SW 1271 (cell line): ENCODE measurements at regions not wholly inside any gene's neighbourhood (a gene's known extent, or its start where the extent isn't known, plus 50 kb on each side); places are given as distances from the start of the nearest gene placed in this dataset.

Experiments
- DNase-seq, 2 experiments: peaks; one replicate each; lab custom pipeline; 2025; lab: John Stamatoyannopoulos, UW

DNA sequence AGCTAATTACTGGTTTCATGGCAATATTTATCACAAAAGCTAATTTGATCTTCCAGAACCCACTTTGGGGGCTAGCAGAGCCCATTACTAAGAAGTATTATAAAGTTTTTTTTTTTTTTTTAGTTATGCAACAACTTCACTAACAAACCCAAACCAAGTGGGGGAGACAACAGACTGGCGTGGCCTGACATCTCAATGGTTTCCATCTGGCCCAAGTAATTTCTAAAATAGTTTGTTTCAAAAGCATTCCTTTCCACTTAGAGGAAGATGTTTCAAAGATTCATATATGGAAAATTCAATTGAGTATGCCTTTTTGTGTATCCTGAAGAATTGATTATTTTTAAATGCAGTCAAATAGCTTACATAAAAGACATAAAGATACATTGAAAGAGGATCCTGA is 367.1 kb downstream of the HRH4 start:
- DNase-seq, result no peak

DNA sequence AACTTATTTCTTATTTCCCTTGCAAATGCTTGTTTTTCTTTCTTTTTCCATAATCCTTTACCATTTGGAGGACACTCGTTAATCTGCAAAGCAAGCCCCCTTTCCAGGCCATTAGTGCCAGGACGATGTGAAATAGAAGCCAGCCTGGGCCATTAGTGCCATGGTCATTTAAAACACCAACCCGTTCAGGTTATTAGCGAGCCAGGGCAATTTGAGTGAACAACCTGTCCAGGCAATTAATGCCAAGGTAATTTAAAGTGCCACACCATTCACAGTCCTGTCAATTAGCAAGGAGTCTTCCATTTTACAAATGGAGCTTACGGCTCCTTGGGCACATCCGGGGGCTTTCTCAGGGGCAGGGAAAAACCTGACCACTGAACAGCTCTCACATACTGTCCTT is 370.6 kb downstream of the HRH4 start:
- DNase-seq, result no peak

DNA sequence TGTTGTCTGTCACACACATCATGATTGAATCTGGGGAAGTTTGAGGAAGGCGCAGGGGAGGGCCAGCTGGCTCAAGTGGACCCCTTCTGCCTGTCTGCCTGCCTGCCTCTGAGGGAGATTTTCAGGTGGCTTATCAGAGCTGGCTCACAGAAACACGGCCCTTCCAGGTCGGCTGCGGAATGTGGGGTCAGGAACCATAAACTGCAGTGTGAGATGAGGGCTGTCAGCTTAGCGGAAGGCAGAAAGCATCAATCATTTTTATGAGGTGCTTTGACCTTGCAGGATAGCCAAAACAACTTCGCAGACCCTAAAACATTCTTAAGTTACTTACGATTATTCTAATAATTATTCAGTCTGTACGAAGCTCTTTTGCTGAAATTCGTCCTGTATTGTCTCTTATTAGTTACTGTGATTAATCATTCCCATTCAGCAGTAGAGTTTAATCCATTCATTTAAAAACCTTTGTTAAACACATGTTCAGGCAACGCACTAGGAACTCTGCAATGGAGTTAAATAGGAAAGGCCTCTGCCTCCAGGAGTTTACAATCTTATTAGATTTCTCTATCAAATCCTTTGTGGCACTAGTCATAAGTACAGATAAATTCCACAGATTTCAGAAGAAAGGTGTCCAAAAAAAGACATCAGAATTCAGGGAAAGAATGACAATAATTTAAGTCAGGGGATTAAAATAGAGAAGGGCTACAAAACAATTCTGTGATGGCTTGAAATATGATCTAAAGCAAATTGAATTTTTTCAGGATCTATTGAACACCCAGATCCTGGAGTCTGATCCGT is 371.6 kb downstream of the HRH4 start:
- no peak for DNase-seq

DNA sequence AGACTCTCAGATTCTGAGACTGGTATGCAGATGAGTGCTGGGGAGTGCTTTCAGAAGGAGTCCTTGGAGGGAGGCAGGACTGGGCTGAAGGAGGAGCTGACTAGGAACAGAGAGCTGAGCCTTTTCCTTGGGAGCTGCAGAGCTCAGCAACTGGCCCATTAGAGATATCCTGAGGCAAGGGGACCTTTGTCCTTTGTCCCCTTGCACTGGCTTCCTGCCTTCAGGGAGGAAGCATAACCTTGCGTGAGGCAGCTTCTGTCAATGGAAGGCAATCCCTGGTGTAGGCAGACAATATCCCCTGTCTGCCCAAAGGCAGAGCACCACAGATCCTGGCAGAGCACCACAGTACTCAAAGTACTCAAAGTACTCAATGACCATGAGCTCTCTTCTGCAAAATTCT is 375.3 kb downstream of the HRH4 start:
- no peak for DNase-seq

DNA sequence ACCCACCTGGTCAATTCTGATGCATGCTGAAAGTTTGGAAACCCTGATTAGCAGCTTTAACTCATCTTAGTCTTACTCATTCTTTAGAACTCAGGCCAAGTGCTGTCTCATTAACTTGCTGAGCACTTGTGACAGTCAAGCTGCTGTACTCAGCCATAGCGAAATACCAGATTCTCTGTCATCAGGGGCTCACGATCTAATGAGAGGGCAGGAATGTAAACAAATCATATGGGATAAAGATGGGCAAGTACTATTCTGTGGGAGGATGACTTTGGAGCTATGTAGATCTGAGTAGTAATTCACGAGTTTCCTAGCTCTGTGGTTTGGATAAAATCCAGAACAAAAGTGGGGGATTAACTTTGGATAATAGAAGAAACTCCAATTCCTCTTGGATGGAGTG is 376.6 kb downstream of the HRH4 start:
- DNase-seq, result no peak

DNA sequence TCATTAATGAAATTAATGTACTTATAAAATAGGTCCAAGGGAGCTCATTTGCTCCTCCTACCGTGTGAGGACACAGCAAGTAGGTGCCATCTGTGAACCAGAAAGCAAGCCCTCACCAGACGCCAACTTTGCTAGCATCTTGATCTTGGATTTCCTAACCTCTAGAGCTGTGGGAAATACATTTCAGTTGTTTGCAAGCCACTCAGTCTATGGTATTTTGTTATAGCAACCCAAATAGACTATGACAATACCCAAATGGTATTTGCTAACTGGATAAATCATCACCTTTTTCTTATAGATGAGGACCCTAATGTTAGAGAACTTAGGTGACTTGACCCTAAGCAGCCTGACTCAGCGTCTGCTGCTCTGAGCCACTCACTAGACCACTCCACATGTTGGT is 379.6 kb downstream of the HRH4 start:
- no peak for DNase-seq

DNA sequence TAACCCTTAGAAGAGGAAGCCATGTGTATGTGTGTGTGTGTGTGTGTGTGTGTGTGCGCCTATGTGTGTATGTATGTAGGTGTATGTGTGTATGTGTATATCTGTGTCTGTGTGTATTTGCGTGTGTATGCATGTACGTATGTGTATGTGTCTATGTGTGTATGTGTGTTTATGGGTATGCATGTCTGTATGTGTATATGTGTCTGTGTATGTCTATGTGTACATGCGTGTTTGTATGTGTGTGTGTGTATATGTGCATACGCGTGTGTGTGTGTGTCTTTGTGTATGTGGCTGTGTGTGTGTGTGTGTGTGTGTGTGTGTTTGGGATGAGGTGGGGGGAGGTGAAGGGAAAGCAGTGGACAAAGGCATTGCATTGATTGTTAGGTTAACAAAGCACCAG is 380.2 kb downstream of the HRH4 start:
- no peak for DNase-seq

DNA sequence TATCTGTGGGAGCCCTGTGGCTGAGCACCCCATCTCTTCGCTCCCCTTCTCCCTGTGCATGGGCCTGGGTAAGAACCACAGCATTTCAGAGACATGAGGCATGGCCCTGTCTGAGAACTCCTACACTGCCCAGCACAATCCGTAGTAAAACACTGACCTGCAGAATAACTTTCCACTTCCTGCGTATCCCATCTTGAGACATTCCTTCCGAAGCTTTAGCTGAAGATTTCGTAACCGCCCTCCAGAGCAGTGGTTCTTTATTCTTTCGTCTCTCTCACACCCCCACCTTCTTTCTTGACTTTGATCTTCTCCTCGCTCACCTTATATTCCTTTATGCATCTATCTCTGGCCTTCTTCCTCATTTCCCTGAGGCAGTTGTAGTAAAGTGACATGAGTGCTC is 381.1 kb downstream of the HRH4 start:
- no peak for DNase-seq

DNA sequence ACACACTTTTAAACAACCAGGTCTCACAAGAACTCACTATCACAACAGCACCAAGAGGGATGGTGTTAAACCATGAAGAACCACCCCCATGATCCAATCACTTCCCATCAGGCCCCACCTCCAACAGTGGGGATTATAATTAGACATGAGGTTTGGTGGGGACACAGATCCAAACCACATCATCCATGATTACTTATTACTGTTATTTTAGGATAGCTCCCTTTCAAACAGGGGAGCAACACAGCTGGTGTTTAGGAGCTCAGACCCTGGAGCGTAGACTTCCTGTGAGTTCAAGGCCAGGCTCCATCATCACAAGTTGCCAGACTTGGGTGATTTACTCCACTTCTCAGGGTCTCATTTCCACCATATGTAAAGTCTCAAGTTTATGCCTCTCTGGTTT is 382.7 kb downstream of the HRH4 start:
- no peak for DNase-seq

DNA sequence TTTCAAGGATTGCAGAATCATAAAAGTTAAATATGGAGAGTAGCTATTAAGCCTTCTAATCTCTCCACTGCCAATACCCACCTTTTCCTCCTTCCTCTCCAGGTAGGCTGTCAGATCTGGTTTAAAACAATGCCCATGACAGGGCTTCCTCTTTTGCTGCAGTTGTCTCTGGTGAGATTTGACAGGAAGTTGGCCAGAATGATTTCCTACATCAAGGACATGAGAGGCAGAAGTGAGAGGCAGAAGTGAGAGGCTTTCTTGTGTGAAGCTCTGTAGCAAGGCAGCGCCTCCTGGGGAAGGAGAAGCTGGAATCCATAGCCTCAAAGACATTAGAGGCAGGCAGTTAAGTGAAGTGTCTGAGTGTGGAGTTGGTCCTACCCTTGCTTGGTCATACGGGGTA is 385.7 kb downstream of the HRH4 start:
- DNase-seq, result no peak

DNA sequence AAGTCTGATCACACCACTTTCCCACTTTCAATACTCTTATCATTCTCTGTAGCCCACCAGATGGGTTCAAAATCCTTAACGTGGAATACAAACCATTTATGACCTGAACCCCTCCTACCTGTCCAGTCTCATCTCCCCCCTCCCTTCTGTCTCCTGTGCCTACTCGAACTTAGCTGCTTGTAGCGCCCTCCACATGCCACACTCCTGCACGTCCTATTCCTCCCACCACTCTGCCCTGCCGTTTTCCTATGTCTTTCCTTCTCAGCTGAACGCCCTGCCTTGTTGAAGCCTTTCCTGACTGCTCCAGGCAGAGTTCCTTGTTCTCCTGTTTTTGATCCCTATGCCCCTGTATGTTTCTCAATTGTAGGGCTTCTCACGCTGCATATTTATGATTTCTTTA is 390.1 kb downstream of the HRH4 start:
- DNase-seq, result no peak

DNA sequence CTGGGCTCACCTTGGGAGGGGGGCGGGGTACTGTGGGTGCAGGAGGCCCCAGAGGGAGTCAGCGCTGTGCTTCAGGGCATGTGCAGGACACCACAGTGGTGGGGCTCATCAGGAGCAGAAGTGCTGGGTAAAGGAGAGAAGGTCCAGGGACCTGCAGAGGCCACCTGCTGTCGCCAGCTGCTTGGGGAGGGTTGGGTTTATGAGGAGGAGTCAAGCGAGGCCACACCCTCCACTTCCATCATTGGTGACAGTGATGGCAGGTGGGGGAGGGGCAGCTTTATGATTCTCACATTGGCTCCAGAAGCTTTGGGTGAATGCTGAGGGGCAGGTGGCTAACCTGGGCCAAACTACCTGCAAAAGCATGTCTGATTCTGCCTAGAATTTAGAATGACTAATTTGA is 392.6 kb downstream of the HRH4 start:
- no peak for DNase-seq

DNA sequence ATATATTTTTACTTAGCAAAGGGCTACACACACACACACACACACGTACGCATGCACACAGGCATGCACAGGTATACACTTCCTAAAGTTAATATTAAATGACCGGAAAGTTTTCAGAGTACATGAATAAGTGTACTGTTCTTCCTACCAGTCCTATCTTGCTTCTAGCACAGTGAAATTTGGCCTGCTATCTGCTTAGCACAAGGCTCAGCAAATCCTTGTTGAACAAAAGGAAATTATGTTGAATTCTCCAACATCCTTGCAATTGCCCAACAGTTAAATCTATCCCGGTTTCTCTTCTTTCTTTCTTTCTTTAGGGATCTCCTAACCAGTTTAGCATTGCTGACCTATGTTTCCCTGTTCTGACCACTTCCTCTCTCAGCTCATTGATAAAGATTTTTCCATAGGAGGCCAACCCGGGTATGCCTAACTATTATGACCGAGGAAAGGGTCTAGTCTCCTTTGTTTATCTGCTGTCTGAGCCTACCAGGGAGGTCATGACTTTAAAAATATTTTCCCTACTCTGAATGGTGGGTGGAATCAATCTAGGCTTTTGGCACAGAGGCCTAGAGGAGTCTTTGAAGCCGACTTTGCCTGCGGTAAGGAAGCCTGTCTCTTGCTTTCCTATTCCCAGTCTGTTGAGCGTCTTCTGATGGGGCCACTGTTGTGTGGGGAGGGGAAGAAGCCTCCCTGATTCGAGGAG is 400.7 kb downstream of the HRH4 start:
- no peak for DNase-seq

DNA sequence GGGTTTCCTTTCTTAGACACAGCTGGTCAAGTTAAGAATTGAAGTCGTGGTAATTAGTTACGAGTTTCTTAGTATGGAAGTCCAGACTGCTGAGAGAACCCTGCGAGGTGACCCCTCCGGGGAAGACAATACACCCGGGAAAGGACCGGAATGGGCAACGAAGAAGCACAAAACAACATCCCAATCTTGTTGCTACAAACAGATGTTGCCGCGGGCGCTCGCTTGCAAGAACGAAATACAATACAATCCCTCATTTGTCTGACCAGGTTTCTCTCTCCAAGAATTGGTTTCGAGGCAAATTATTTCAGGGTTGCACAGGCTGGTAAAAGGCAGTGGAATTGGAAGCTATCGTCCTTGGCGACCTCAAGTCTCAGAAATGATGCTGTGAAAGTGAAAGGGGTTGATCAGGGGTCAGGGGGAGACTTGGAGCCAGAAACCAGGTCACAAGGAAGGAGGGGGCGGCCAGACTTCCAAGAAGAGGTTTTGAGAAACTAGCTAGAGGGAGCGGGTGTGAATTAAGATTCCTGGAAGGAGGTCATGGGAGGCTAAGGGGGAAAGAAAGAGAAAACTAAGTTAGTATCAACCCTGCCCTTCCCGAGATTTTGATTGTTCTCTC is 401.9 kb downstream of the HRH4 start:
- DNase-seq, result no peak

DNA sequence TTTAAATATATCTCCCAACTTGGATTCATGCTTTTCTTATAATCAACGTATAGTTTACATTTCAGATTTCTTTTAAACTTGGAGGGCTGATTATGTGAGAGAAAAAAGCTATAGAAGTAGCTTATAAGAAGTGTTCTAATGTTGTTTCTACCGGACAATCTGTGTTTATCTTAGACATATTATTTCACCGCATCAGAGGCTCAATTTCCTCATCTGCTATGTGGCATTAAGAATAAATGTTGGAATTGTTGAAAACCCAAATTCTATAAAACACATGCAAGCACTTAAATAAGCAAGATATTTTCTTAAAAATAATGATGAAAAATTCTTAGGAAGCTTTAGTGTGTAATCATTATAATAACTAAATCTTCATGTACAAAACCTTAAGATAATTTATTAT is 407.9 kb downstream of the HRH4 start:
- no peak for DNase-seq

DNA sequence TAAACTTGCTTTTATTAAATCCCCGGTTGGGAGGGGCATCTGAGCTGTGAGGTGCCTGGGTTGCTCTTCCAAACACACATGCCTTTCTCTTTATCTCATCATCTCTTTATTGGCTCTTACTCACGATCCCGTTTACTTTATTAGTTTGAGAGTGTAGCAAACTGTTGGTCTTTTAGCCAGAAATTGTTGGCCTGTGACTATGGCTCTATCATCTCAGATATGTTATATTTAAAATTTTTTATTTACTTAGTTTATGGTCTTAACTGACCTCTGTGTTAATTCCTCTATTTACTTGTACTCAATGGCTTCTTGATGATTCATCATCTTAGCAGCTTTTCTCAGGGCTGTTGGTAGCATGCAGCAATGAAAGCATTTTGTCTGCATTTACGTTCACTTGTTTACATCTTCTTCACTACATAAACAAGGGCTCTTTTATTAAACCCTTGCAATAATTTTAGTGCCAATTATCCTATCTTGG is 408.4 kb downstream of the HRH4 start:
- DNase-seq, result no peak

DNA sequence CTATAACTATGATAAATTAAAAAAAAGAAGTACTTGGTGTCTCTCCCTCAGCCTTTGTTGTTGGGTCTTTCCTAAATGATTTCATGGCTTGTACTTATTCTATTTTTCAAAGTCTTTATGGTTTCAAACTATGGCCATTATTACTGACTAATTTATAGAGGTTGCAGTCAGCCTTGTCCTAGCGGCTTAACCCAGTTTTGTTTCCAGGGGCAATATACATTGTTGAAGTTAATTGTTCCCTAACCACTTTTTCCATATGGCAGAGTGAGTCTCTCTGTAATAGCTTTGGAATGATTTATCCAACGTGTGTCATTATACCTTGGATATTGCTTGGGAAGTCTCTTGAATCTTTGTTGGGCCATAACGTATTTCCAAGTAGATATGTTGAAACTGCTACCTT is 408.8 kb downstream of the HRH4 start:
- no peak for DNase-seq

DNA sequence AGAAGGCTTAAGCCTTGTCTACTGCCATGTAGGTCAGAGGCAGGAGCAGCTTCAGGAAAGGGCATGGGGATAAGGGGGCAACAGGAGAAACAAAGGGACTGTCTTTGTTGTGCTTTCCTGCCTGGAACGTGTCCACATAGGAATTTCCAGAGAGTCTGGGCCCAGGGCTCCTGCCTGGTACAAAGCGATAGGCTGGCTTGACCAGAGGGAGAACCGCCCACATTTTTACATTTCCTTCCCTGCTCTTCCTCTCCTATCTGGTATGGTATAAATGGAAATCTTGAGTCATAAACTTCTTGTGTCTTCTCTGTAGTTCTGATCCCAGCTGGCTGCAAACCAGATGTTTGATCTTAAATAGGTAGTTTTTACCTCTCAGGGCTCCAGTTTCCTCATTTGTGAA is 414.8 kb downstream of the HRH4 start:
- DNase-seq, result no peak

DNA sequence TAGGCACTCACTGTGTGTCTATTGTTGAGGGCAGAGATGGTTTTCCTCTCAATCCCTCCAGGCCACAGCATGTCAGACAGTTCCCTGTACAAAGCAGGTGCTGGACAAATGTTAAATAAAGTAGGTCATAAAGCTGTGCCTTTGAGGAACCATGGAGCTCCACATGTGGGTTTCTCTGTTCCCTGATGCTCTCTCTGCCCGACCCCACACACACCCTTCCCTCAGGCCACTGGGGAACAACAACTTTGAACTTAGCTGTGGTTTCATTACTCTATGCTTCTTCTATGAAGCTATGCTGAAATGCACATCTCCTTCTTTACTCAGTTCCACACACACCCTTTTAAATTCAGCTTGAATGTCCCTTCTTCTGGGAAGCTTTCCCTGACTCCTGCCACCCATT is 415.3 kb downstream of the HRH4 start:
- DNase-seq, result no peak

DNA sequence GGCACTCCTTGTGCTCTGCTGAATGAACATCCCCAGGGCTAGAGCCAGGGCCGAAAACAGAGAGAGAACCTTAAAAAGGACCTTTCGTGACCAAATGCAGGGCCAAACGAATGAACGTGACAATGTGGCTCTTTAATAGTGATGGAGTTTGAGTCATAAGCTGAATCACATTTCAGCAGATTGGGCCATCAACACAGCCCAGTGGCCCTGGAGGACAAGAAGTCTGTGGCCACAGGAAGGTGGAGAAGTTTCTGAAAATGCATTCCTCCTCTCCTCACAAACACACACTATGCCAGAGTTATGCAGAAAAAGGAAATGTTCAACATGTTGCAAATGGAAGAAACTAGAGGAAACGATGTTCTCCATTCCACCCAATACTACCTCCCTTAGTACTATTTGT is 415.8 kb downstream of the HRH4 start:
- no peak for DNase-seq

DNA sequence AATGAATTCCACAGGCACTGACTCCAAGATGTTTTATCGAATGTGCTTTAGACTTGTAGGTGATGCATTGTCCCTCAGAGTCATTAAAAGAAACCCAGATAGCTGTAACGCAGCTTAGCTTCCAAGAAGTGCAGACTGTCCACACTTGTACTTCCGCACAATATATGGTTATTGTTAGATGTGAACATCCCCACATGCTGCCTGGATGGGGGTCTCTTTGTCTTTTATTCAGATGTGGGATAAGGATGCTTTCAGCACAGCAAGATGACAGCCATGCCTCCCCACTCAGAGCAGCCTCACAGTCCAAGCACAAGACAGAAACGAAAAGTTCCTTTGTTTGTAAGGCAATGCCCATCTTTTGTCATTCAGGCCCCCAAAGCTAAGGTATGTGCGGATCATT is 416.6 kb downstream of the HRH4 start:
- no peak for DNase-seq

DNA sequence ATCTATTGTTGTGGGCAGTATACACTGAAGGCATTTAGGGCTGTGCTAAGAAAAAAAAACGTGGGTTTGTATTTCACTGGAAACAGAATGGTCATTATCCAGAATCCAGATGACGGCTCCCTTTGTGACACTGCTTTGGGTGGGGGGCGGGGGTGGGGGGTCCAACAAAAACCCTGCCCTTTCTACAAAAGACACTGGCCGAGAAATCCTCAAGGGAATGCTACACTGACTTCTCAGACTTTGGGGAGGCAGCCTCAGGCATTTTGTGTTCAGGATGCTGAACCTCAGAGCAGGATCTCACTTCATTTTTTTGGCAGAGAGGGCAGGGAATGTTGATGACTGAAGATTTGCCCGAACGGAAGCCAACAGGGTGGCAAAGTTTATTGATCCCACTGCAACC is 417.1 kb downstream of the HRH4 start:
- DNase-seq, result no peak

DNA sequence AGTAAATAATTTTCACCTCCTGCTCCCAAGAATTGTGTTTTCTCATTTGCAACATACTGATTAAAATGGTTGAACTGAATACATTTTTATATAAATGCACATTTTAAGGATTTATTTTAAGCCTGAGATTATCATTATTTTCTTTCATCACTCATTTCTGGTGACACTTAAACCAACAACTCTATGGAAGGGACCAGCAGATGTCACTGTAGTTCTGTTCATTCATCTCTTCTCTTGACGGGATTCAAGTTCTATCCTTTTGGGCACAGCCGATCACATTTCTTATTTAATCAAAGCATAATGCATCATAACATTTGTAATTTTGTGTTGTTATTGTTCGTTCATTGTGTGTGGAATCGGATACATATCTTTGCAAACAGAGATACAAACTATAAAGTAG is 417.9 kb downstream of the HRH4 start:
- peak in 1 of 2 experiments; percentile 26 for DNase-seq
